ENCODE measurements at regions not wholly inside any gene's neighbourhood (a gene's known extent, or its start where the extent isn't known, plus 50 kb on each side); places are given as distances from the start of the nearest gene placed in this dataset.

DNA sequence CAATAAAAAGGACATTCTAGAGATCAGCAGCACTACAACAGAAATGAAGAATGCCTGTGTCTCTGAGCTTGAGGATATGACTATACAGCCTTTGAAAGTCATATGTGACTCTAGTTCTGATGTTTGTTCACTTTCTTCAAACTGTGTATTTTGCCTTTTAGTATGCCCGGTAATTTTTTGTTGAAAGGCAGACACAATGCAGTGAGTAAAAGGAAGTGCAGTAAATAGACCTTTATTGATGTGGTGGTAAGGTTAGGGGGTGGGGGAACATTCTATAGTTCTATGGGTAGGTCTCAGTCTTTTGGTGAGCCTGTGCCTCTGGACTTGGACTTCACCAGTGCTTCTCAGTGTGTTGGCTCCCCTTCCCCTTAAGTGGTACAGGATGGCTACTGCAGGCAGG lies 143.5 kb upstream of the CDC14C start:
- ATAC-seq: 0 out of 3 replicates have a peak, but pooled peaks have one; percentile 27
- no peak for DNase-seq (ENCODE audit: low read depth, low spot score)
- TF ChIP-seq, protein P1, sequence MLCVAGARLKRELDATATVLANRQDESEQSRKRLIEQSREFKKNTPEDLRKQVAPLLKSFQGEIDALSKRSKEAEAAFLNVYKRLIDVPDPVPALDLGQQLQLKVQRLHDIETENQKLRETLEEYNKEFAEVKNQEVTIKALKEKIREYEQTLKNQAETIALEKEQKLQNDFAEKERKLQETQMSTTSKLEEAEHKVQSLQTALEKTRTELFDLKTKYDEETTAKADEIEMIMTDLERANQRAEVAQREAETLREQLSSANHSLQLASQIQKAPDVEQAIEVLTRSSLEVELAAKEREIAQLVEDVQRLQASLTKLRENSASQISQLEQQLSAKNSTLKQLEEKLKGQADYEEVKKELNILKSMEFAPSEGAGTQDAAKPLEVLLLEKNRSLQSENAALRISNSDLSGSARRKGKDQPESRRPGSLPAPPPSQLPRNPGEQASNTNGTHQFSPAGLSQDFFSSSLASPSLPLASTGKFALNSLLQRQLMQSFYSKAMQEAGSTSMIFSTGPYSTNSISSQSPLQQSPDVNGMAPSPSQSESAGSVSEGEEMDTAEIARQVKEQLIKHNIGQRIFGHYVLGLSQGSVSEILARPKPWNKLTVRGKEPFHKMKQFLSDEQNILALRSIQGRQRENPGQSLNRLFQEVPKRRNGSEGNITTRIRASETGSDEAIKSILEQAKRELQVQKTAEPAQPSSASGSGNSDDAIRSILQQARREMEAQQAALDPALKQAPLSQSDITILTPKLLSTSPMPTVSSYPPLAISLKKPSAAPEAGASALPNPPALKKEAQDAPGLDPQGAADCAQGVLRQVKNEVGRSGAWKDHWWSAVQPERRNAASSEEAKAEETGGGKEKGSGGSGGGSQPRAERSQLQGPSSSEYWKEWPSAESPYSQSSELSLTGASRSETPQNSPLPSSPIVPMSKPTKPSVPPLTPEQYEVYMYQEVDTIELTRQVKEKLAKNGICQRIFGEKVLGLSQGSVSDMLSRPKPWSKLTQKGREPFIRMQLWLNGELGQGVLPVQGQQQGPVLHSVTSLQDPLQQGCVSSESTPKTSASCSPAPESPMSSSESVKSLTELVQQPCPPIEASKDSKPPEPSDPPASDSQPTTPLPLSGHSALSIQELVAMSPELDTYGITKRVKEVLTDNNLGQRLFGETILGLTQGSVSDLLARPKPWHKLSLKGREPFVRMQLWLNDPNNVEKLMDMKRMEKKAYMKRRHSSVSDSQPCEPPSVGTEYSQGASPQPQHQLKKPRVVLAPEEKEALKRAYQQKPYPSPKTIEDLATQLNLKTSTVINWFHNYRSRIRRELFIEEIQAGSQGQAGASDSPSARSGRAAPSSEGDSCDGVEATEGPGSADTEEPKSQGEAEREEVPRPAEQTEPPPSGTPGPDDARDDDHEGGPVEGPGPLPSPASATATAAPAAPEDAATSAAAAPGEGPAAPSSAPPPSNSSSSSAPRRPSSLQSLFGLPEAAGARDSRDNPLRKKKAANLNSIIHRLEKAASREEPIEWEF (IDR thresholded peaks at IDR 0.05; ENCODE audit: insufficient replicate concordance, low read depth, low read length): no peak
- TF ChIP-seq MEF2B (IDR thresholded peaks at IDR 0.05; ENCODE audit: partially characterized antibody, poor library complexity, severe bottlenecking): no peak
- TF ChIP-seq MAX (IDR thresholded peaks at IDR 0.05; ENCODE audit: low read depth, low read length): no peak
- TF ChIP-seq CBX3 (IDR thresholded peaks at IDR 0.05; ENCODE audit: borderline replicate concordance, low read depth): no peak
- TF ChIP-seq CBX5 (IDR thresholded peaks at IDR 0.05; ENCODE audit: low read depth): no peak
- no peak for TF ChIP-seq ETV6 (conservative IDR thresholded peaks at IDR 0.05 in 1 of 2, IDR thresholded peaks at IDR 0.05 in 1 of 2; ENCODE audit: borderline replicate concordance in 1 of 2, low read depth in 1 of 2)
- no peak for TF ChIP-seq RBBP5 (conservative IDR thresholded peaks at IDR 0.05)
- TF ChIP-seq RELB (IDR thresholded peaks at IDR 0.05; ENCODE audit: low read depth): no peak
- TF ChIP-seq TCF12 (IDR thresholded peaks at IDR 0.05; ENCODE audit: low read depth, low read length): no peak
- TF ChIP-seq LARP7 (IDR thresholded peaks at IDR 0.05): no peak
- TF ChIP-seq TBL1XR1 (IDR thresholded peaks at IDR 0.05; ENCODE audit: low read depth, low read length): no peak
- no peak for TF ChIP-seq FOS (IDR thresholded peaks at IDR 0.05; ENCODE audit: borderline replicate concordance, extremely low read depth, insufficient read length)
- TF ChIP-seq ZNF687 (IDR thresholded peaks at IDR 0.05): no peak
- no peak for TF ChIP-seq KDM1A (IDR thresholded peaks at IDR 0.05; ENCODE audit: borderline replicate concordance)
- intact Hi-C loops (cut with micrococcal nuclease; ENCODE audit: unreplicated experiment) (no loop called here), in situ Hi-C loops (cut with MboI) (no loop called here)
- Histone ChIP-seq H3K4me1 (ENCODE audit: control insufficient read depth, insufficient read depth, low read length) (no peaks in the 10 kb centered on the region), H2AFZ (ENCODE audit: control insufficient read depth, low read depth, low read length) (no peak overlapping the region), H3K27ac (ENCODE audit: control insufficient read depth, insufficient read depth) (no peak overlapping the region), H3K36me3 (ENCODE audit: control insufficient read depth in 2 of 2, insufficient read depth in 2 of 2, low read length in 1 of 2) (no peaks in the 10 kb centered on the region), H3K4me3 (no peak overlapping the region), H3K9ac (ENCODE audit: control insufficient read depth, insufficient read depth, low read length) (no peak overlapping the region), H3K27me3 (replicated peaks in 1 of 2; ENCODE audit: control insufficient read depth in 2 of 2, insufficient read depth in 2 of 2, low read length in 1 of 2) (no peaks in the 10 kb centered on the region), H3K4me2 (ENCODE audit: control insufficient read depth, insufficient read depth) (no peak overlapping the region), H3K9me3 (replicated peaks; ENCODE audit: control insufficient read depth, insufficient read depth, low read length) (no peaks in the 10 kb centered on the region), H4K20me1 (ENCODE audit: control insufficient read depth, insufficient read depth) (no peaks in the 10 kb centered on the region), H3K79me2 (ENCODE audit: control insufficient read depth, insufficient read depth, low read length) (no peaks in the 10 kb centered on the region)
- 0% methylated on average over 1 of the region's 1 CpG for WGBS (ENCODE audit: insufficient coverage, insufficient replicate concordance, low lambda C conversion rate, missing lambda C conversion rate)
- FAIRE-seq: no peak
- CTCF ChIA-PET: no interaction called here
- RAD21 ChIA-PET (ENCODE audit: unreplicated experiment): interaction anchor here (0.6 kb wide), 1 partner anchor 16 kb away, joined by 3 read pairs; no protein-coding TSS in a partner anchor
- POLR2A ChIA-PET: no interaction called here
- no TSS peak for BruUV-seq (replicated peaks)
- SMC1A ChIA-PET (ENCODE audit: uncharacterized antibody, unreplicated experiment): no interaction called here
